Suprapubic skin (tissue), 3 donors: ENCODE measurements at regions not wholly inside any gene's neighbourhood (a gene's known extent, or its start where the extent isn't known, plus 50 kb on each side); places are given as distances from the start of the nearest gene placed in this dataset.

ENCODE experiments used
- CTCF ChIP-seq, 2 donors: fragments of 200-600 bp in 1 of 2; fragments of 450-650 bp in 1 of 2; sonication (generic) in 1 of 2; IDR thresholded peaks; one replicate each; pipeline ENCODE4 v1.5.1; 2016 to 2019; ENCODE audit warnings: antibody characterized with exemption in 2 of 2, mild to moderate bottlenecking in 1 of 2, moderate library complexity in 1 of 2
- POLR2A ChIP-seq, 2 donors: fragments of 450-650 bp; IDR thresholded peaks; one replicate each; pipeline ENCODE4 v1.6.1; 2017; ENCODE audit warnings: antibody characterized with exemption in 2 of 2, mild to moderate bottlenecking in 2 of 2, moderate library complexity in 2 of 2

- no peak for TF ChIP-seq CTCF (IDR thresholded peaks at IDR 0.05)
- TF ChIP-seq POLR2A (IDR thresholded peaks at IDR 0.05), result no peak
These were observed 243.0 kb downstream of the SH3BP4 start for GRCh38 chr2:235194836-235195235.
